GM21529 (cell line): ENCODE measurements at regions not wholly inside any gene's neighbourhood (a gene's known extent, or its start where the extent isn't known, plus 50 kb on each side); places are given as distances from the start of the nearest gene placed in this dataset.

ENCODE experiments used
- ATAC-seq: cut with Tn5 transposase; IDR thresholded peaks from one replicate; pipeline ENCODE4 v1.9.1; 2021; ENCODE audit not compliant: unreplicated experiment

GRCh38 chr17:72360386-72360940 lies 239.6 kb downstream of the SOX9 start:
- no peak for ATAC-seq

- no peak for ATAC-seq
These were observed 241.1 kb downstream of the SOX9 start for GRCh38 chr17:72361892-72362291.

- no peak for ATAC-seq
These were observed 241.7 kb downstream of the SOX9 start for GRCh38 chr17:72362376-72363088.

- ATAC-seq = no peak
These were observed 242.3 kb downstream of the SOX9 start for GRCh38 chr17:72363089-72363610.

- no peak for ATAC-seq
These were observed 245.1 kb downstream of the SOX9 start for GRCh38 chr17:72365857-72366414.

GRCh38 chr17:72366626-72367025 lies 245.8 kb downstream of the SOX9 start:
- ATAC-seq = no peak

GRCh38 chr17:72368191-72368590 lies 247.4 kb downstream of the SOX9 start:
- ATAC-seq = no peak

GRCh38 chr17:72369366-72369765 lies 248.5 kb downstream of the SOX9 start:
- no peak for ATAC-seq

GRCh38 chr17:72370819-72371218 lies 250.0 kb downstream of the SOX9 start:
- ATAC-seq = no peak

GRCh38 chr17:72372185-72372584 lies 251.4 kb downstream of the SOX9 start:
- no peak for ATAC-seq

- no peak for ATAC-seq
These were observed 253.3 kb downstream of the SOX9 start for GRCh38 chr17:72373910-72374741.

- no peak for ATAC-seq
These were observed 255.9 kb downstream of the SOX9 start for GRCh38 chr17:72376526-72377345.

GRCh38 chr17:72378414-72379390 lies 257.9 kb downstream of the SOX9 start:
- ATAC-seq = no peak

- ATAC-seq = no peak
These were observed 258.7 kb downstream of the SOX9 start for GRCh38 chr17:72379516-72379915.

GRCh38 chr17:72380120-72380519 lies 259.3 kb downstream of the SOX9 start:
- ATAC-seq = no peak

GRCh38 chr17:72380737-72381136 lies 259.9 kb downstream of the SOX9 start:
- ATAC-seq = no peak

GRCh38 chr17:72381597-72382397 lies 261.0 kb downstream of the SOX9 start:
- ATAC-seq = no peak

GRCh38 chr17:72382971-72383722 lies 262.3 kb downstream of the SOX9 start:
- no peak for ATAC-seq
